Osteocyte (in vitro differentiated cells): ENCODE measurements at regions not wholly inside any gene's neighbourhood (a gene's known extent, or its start where the extent isn't known, plus 50 kb on each side); places are given as distances from the start of the nearest gene placed in this dataset.

ENCODE experiments used
- DNase-seq: peaks from one replicate; pipeline ENCODE4 v3.0.0; 2021; ENCODE audit warnings: mixed read lengths; ENCODE audit not compliant: unreplicated experiment; ENCODE audit errors: extremely low spot score
- H3K27ac Mint-ChIP-seq: one replicate; pipeline ENCODE4 v1.8.0; 2021; ENCODE audit warnings: mild to moderate bottlenecking, mixed read lengths; ENCODE audit not compliant: unreplicated experiment
- H3K27me3 Mint-ChIP-seq: one replicate; pipeline ENCODE4 v1.8.0; 2021; ENCODE audit warnings: mixed read lengths; ENCODE audit not compliant: unreplicated experiment
- H3K36me3 Mint-ChIP-seq: one replicate; pipeline ENCODE4 v1.8.0; 2021; ENCODE audit warnings: mixed read lengths; ENCODE audit not compliant: unreplicated experiment
- H3K4me1 Mint-ChIP-seq: one replicate; pipeline ENCODE4 v1.8.0; 2021; ENCODE audit warnings: mixed read lengths; ENCODE audit not compliant: unreplicated experiment
- H3K4me3 Mint-ChIP-seq: one replicate; pipeline ENCODE4 v1.8.0; 2021; ENCODE audit warnings: mild to moderate bottlenecking, moderate library complexity, mixed read lengths; ENCODE audit not compliant: unreplicated experiment
- H3K9me3 Mint-ChIP-seq: one replicate; pipeline ENCODE4 v1.8.0; 2021; ENCODE audit warnings: mixed read lengths; ENCODE audit not compliant: unreplicated experiment
- TF ChIP-seq, protein P1 (sequence below): fragments of 200-600 bp; sonication (generic); IDR thresholded peaks from 2 replicates; pipeline ENCODE4 v1.5.0; 2021; ENCODE audit warnings: antibody characterized with exemption, mild to moderate bottlenecking, moderate library complexity

DNA sequence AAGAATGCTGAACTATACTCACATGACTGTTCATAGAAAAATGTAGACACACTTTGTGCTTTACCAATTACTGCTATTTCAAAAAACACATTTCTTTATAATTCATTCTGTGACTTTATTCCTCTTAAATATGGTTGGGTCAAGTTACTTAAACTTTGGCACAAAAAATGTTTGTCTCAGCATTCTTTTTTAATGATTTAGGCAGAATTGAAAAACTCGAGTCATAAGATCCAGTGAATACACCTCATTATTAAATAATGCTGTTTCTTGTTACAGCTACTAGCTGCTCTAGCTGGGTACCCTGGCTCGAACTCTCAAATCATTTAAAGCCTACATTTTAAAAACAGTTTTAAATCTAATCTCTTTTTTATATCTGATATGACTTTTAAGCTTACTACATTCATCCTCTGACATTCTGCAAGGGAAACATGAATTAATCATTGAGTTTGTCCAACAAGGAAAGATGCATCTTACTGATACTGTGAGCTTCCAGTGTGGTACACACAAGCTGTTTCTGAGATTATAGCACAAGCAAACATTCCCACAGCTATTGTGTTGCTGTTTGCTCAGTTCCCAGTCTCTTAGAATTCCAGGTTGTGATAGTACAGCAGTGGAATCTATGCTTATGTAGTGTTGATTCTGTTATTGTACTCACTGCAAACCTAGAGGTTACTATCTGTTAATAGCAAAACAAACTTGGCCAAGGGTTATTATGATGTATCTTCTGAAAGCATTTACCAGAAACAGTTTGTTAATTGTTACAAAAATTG, 746.5 kb downstream of the USP25 start:
- Mint-ChIP-seq H3K4me3 (no peak overlapping the region), H3K36me3 (peaks cover 33% of the 10 kb centered on the region), H3K9me3 (peaks cover 31% of the 10 kb centered on the region), H3K27ac (no peak overlapping the region), H3K27me3 (no peaks in the 10 kb centered on the region), H3K4me1 (peaks cover 32% of the 10 kb centered on the region)
- TF ChIP-seq, protein P1, sequence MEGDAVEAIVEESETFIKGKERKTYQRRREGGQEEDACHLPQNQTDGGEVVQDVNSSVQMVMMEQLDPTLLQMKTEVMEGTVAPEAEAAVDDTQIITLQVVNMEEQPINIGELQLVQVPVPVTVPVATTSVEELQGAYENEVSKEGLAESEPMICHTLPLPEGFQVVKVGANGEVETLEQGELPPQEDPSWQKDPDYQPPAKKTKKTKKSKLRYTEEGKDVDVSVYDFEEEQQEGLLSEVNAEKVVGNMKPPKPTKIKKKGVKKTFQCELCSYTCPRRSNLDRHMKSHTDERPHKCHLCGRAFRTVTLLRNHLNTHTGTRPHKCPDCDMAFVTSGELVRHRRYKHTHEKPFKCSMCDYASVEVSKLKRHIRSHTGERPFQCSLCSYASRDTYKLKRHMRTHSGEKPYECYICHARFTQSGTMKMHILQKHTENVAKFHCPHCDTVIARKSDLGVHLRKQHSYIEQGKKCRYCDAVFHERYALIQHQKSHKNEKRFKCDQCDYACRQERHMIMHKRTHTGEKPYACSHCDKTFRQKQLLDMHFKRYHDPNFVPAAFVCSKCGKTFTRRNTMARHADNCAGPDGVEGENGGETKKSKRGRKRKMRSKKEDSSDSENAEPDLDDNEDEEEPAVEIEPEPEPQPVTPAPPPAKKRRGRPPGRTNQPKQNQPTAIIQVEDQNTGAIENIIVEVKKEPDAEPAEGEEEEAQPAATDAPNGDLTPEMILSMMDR: no peak
- DNase-seq: no peak

GRCh38 chr21:16488042-16488441, 758.3 kb downstream of the USP25 start:
- no peak for DNase-seq
- TF ChIP-seq, protein P1: no peak
- no peak overlapping the region for H3K27ac Mint-ChIP-seq
- no peak overlapping the region for H3K4me3 Mint-ChIP-seq
- H3K4me1 Mint-ChIP-seq: peaks cover 10% of the 10 kb centered on the region
- peaks cover 14% of the 10 kb centered on the region for H3K36me3 Mint-ChIP-seq
- peaks cover 14% of the 10 kb centered on the region for H3K9me3 Mint-ChIP-seq
- no peaks in the 10 kb centered on the region for H3K27me3 Mint-ChIP-seq

DNA sequence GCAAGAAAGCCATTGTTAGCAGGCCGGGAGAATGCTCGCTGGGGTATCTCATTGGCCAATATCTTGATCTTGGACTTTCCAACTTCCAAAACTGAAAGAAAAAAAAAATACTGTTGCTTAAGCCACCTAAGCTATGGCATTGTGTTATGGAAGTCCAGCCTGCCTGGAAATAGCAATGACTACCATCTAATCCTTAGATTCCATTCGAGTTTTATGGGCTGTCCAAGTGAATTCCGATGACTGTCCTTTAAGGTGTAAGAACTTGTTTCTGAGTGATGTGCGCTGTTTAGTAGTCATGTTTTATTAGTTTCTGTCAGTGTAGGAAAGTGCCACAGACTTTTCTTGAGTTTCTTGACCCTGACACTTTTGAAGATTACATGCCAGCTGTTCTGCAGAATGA, 762.6 kb downstream of the USP25 start:
- H3K4me3 Mint-ChIP-seq: no peak overlapping the region
- DNase-seq: no peak
- TF ChIP-seq, protein P1: no peak
- H3K36me3 Mint-ChIP-seq: peaks cover 6% of the 10 kb centered on the region
- H3K27me3 Mint-ChIP-seq: no peaks in the 10 kb centered on the region
- no peaks in the 10 kb centered on the region for H3K9me3 Mint-ChIP-seq
- H3K27ac Mint-ChIP-seq: no peak overlapping the region
- H3K4me1 Mint-ChIP-seq: peaks cover 15% of the 10 kb centered on the region

- Mint-ChIP-seq H3K9me3 (peaks cover 4% of the 10 kb centered on the region), H3K36me3 (peaks cover 11% of the 10 kb centered on the region), H3K4me1 (peaks cover 17% of the 10 kb centered on the region), H3K4me3 (no peak overlapping the region), H3K27me3 (no peaks in the 10 kb centered on the region), H3K27ac (no peak overlapping the region)
- TF ChIP-seq, protein P1: no peak
- no peak for DNase-seq
Measured at GRCh38 chr21:16492892-16493291, 763.1 kb downstream of the USP25 start.

DNA sequence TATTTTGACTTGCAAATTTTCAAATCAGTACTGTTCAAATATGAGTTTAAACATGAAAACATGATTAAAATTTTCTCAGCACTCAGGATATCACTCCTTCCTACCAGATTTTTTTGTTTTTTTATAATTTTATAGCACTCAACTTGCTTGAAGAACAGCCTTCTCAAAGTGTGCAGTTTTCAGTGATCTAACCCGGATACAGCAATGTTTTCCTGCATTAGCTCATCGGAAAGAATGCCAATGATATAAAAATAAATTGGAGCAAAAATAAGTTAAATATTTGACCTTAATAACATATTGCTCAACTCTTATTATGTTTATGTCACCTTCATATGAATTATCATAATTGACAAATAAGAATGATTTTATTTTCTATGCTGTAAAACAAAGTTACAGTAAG, 766.8 kb downstream of the USP25 start:
- no peaks in the 10 kb centered on the region for H3K27me3 Mint-ChIP-seq
- no peak for DNase-seq
- peak overlapping the region; percentile 20 for H3K27ac Mint-ChIP-seq
- peaks cover 20% of the 10 kb centered on the region for H3K36me3 Mint-ChIP-seq
- H3K4me3 Mint-ChIP-seq: no peak overlapping the region
- peaks cover 18% of the 10 kb centered on the region for H3K4me1 Mint-ChIP-seq
- H3K9me3 Mint-ChIP-seq: peaks cover 13% of the 10 kb centered on the region
- TF ChIP-seq, protein P1: no peak
